Femur (tissue), 1 donor: ENCODE measurements at regions not wholly inside any gene's neighbourhood (a gene's known extent, or its start where the extent isn't known, plus 50 kb on each side); places are given as distances from the start of the nearest gene placed in this dataset.
"Not testable (repeated sequence)": the region's sequence is repeated elsewhere in the genome, so short reads cannot be mapped to it uniquely, and the experiment has no call there.

Experiments
- DNase-seq: peaks from one replicate; pipeline ENCODE4 v3.0.0-alpha.2; 2017

GRCh38 chr1:121052081-121052660, 132.0 kb downstream of the FAM72B start:
- not testable (repeated sequence) for DNase-seq

- not testable (repeated sequence) for DNase-seq
These were observed 129.2 kb downstream of the FAM72B start for GRCh38 chr1:121054928-121055327.

GRCh38 chr1:121066925-121067324, 117.2 kb downstream of the FAM72B start:
- DNase-seq = not testable (repeated sequence)

GRCh38 chr1:121068738-121069499, 115.2 kb downstream of the FAM72B start:
- not testable (repeated sequence) for DNase-seq

- not testable (repeated sequence) for DNase-seq
These were observed 110.3 kb downstream of the FAM72B start for GRCh38 chr1:121073852-121074251.

- not testable (repeated sequence) for DNase-seq
These were observed 108.8 kb downstream of the FAM72B start for GRCh38 chr1:121075254-121075805.

- DNase-seq = not testable (repeated sequence)
These were observed 107.5 kb downstream of the FAM72B start for GRCh38 chr1:121076674-121077073.

GRCh38 chr1:121079655-121080054, 104.5 kb downstream of the FAM72B start:
- not testable (repeated sequence) for DNase-seq

GRCh38 chr1:121080197-121080903, 103.8 kb downstream of the FAM72B start:
- DNase-seq = peak; percentile 40

- not testable (repeated sequence) for DNase-seq
These were observed 103.3 kb downstream of the FAM72B start for GRCh38 chr1:121080904-121081264.

- not testable (repeated sequence) for DNase-seq
These were observed 102.4 kb downstream of the FAM72B start for GRCh38 chr1:121081625-121082199.

GRCh38 chr1:121082995-121083394, 101.1 kb downstream of the FAM72B start:
- DNase-seq = not testable (repeated sequence)

GRCh38 chr1:121086249-121086648, 97.9 kb downstream of the FAM72B start:
- not testable (repeated sequence) for DNase-seq

- DNase-seq = not testable (repeated sequence)
These were observed 96.9 kb downstream of the FAM72B start for GRCh38 chr1:121087221-121087620.

- DNase-seq = not testable (repeated sequence)
These were observed 95.6 kb downstream of the FAM72B start for GRCh38 chr1:121088568-121088967.

- DNase-seq = not testable (repeated sequence)
These were observed 91.7 kb downstream of the FAM72B start for GRCh38 chr1:121092329-121092968.

GRCh38 chr1:121095014-121095413, 89.1 kb downstream of the FAM72B start:
- DNase-seq = not testable (repeated sequence)

- peak; percentile 84 for DNase-seq
These were observed 86.8 kb downstream of the FAM72B start for GRCh38 chr1:121097127-121097866.

GRCh38 chr1:121097867-121098215, 86.3 kb downstream of the FAM72B start:
- DNase-seq = peak; percentile 17

- not testable (repeated sequence) for DNase-seq
These were observed 75.1 kb downstream of the FAM72B start for GRCh38 chr1:121109025-121109424.

- DNase-seq = peak; percentile 37
These were observed 67.4 kb downstream of the FAM72B start for GRCh38 chr1:121116522-121117297.
